ENCODE measurements at regions not wholly inside any gene's neighbourhood (a gene's known extent, or its start where the extent isn't known, plus 50 kb on each side); places are given as distances from the start of the nearest gene placed in this dataset.

DNA sequence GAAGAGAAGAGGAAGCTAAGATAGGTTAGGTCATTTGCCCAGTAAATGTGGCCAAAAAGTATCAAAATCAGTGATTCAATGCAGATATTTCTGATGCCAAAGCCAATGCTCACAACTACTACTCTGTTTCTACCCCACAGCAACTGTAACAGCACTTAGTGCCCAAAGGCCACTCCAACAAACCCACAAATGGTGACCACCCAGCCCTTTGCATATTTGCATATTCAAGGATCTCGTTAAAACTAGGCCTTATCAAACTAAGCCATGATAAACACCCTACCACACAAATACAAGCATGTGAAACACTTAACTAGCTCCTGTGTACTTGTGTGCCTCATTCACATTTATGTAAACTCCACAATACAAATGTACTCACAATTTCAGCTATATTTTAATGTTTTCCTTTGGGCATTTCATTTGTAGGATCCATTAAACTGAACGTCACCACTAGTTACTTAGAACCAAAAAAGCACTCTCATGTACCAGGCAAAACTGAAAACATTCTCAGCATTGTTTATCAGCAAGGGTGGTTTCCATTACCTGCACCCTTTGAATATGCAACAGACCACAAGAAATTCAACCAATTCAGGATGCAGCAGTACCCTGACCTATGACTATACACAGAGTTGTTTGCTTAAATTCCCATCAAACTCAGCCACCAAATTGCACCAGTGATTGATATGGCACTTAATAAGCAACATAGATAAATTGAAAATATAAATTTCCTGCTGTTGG is 111.2 kb upstream of the STT3B start:
- TF ChIP-seq, protein P1, sequence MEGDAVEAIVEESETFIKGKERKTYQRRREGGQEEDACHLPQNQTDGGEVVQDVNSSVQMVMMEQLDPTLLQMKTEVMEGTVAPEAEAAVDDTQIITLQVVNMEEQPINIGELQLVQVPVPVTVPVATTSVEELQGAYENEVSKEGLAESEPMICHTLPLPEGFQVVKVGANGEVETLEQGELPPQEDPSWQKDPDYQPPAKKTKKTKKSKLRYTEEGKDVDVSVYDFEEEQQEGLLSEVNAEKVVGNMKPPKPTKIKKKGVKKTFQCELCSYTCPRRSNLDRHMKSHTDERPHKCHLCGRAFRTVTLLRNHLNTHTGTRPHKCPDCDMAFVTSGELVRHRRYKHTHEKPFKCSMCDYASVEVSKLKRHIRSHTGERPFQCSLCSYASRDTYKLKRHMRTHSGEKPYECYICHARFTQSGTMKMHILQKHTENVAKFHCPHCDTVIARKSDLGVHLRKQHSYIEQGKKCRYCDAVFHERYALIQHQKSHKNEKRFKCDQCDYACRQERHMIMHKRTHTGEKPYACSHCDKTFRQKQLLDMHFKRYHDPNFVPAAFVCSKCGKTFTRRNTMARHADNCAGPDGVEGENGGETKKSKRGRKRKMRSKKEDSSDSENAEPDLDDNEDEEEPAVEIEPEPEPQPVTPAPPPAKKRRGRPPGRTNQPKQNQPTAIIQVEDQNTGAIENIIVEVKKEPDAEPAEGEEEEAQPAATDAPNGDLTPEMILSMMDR (IDR thresholded peaks at IDR 0.05; ENCODE audit: control insufficient read depth, extremely low read depth, insufficient read depth) = no peak
- H3K4me3 ChIP-seq (ENCODE audit: low read depth, low read length) = no peak overlapping the region
- DNase-seq (ENCODE audit: low read depth) = no peak

DNA sequence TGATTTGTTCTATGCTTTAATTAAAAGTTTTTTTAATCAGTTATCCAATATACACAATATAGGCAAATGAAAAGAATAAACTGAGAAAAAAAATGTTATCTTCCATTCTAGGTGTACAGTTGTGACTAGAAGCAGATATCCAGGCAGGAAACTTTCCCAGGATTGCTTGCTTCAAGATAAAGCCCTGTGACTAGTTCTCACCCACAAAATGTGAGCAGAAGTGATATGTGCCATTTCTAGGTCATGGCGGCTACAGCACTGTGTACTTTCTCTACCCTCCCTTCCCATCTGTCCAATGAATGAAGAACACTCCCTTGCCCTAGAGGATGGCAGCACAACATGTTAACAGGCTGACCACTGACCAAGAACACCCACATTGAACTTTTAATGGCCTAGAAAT is 110.5 kb upstream of the STT3B start:
- no peak overlapping the region for H3K4me3 ChIP-seq (ENCODE audit: low read depth, low read length)
- TF ChIP-seq, protein P1 (IDR thresholded peaks at IDR 0.05; ENCODE audit: control insufficient read depth, extremely low read depth, insufficient read depth) = no peak
- no peak for DNase-seq (ENCODE audit: low read depth)

DNA sequence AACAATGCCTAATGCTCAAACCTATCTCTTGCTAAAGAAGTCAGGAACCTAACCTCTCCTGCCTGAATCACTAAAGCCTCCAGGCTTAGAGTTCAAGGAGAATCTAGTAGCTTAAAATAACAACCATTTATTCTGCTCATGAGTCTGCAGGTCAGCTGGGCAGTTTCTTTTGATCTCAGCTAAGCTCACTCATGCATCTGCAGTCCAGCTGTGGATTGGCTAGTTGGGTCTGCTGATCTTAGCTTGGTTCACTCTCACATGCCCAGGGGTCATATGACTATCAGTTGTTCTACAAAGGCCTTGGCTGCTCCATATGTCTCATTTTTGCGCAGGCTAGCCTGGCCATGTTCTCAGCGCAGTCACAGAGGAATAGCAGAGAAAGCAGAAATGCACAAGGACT is 109.2 kb upstream of the STT3B start:
- no peak for DNase-seq (ENCODE audit: low read depth)
- TF ChIP-seq, protein P1 (IDR thresholded peaks at IDR 0.05; ENCODE audit: control insufficient read depth, extremely low read depth, insufficient read depth) = no peak

DNA sequence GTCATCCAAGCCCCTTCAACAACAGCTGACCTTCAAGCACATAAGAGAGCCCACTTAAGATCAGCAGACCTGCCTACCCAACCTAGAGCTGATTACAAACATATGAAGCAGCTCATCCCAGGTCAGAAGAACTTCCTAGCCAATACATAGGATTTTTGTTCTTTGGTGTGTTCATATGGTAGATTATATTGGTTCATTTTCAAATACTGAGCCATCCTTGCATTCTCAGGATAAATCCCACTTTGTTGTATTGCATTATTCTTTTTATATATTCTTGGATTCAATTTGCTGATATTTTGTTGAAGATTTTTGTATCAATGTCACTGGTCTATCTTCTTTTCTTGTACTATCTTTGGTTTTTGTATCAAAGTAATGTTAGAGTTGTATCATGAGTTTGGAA is 107.3 kb upstream of the STT3B start:
- TF ChIP-seq, protein P1 (IDR thresholded peaks at IDR 0.05; ENCODE audit: control insufficient read depth, extremely low read depth, insufficient read depth) = no peak
- DNase-seq (ENCODE audit: low read depth) = no peak
- H3K4me3 ChIP-seq (ENCODE audit: low read depth, low read length) = no peak overlapping the region

More for the DNA sequence above, 109.2 kb upstream of the STT3B start:
- no peak overlapping the region for H3K4me3 ChIP-seq (ENCODE audit: low read depth, low read length)

DNA sequence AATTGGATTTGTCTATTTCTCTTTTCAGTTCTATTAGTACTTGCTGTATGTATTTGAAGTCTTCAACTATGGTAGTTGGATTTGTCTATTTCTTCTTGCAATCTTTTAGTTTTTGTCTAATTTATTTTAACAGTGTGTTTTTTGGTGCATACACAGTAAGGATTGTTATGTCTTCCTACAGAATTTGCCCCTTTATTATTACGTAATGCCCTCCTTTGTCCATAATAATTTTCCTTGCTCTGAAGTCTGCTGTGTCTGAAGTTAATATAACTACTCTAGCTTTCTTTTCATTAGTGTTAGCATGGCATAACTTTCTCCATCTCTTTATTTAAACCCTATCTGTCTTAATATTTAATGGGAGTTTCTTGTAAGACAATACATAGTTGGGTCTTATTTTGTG is 105.1 kb upstream of the STT3B start:
- DNase-seq (ENCODE audit: low read depth) = no peak
- TF ChIP-seq, protein P1 (IDR thresholded peaks at IDR 0.05; ENCODE audit: control insufficient read depth, extremely low read depth, insufficient read depth) = no peak
- H3K4me3 ChIP-seq (ENCODE audit: low read depth, low read length) = no peak overlapping the region

DNA sequence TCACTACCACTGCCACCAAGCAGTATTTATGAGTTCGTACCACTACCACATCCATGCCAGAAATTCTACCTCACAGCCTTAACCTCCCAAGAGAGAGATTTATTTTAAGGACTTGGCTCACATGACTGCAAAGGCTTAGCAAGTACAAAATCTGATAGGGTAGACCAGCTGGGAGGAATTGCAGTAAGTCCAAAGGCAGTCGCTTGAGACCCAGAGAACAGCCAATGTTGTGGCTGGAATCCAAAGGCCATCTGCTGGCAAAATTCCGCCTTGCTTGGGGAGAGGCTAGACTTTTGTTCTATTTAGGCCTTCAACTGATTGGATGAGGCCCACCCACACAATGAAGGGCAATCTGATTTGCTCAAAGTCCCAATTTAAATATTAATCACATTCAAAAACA is 101.4 kb upstream of the STT3B start:
- TF ChIP-seq, protein P1 (IDR thresholded peaks at IDR 0.05; ENCODE audit: control insufficient read depth, extremely low read depth, insufficient read depth) = no peak
- no peak overlapping the region for H3K4me3 ChIP-seq (ENCODE audit: low read depth, low read length)
- DNase-seq (ENCODE audit: low read depth) = no peak

Measured in LNCaP clone FGC (cell line).